SK-N-SH treated with all-trans-retinoic acid at 6 μM for 48 hours (cell line): ENCODE measurements at regions not wholly inside any gene's neighbourhood (a gene's known extent, or its start where the extent isn't known, plus 50 kb on each side); places are given as distances from the start of the nearest gene placed in this dataset.

Source experiments
- ATAC-seq: fragments of 200-7000 bp; cut with Tn5 transposase; 3 replicates; pipeline ENCODE4 v1.9.1; 2020; ENCODE audit warnings: mild to moderate bottlenecking, moderate library complexity
- BACH2 ChIP-seq: fragments of 250-450 bp; sonication (Bioruptor Pico); IDR thresholded peaks from 2 replicates; pipeline ENCODE4 v1.9.0; 2021; ENCODE audit warnings: mild to moderate bottlenecking, borderline replicate concordance
- CREB5 ChIP-seq: fragments of 250-450 bp; sonication (Bioruptor Pico); IDR thresholded peaks from 2 replicates; pipeline ENCODE4 v1.5.1; 2020; ENCODE audit warnings: low read depth, mild to moderate bottlenecking, moderate library complexity
- CSDC2 ChIP-seq: fragments of 250-450 bp; sonication (Bioruptor Pico); IDR thresholded peaks from 2 replicates; pipeline ENCODE4 v1.5.0; 2020; ENCODE audit warnings: mild to moderate bottlenecking, moderate library complexity
- ESRRG ChIP-seq: fragments of 250-450 bp; sonication (Bioruptor Pico); IDR thresholded peaks from 2 replicates; pipeline ENCODE4 v1.6.1; 2021; ENCODE audit warnings: mild to moderate bottlenecking
- GLIS3 ChIP-seq: fragments of 250-450 bp; sonication (Bioruptor Pico); IDR thresholded peaks from 2 replicates; pipeline ENCODE4 v1.5.0; 2020; ENCODE audit warnings: mild to moderate bottlenecking, moderate library complexity
- ISL1 ChIP-seq: fragments of 250-450 bp; sonication (Bioruptor Pico); IDR thresholded peaks from 2 replicates; pipeline ENCODE4 v2.1.2; 2022; ENCODE audit warnings: mild to moderate bottlenecking, moderate library complexity
- OSR1 ChIP-seq: fragments of 250-450 bp; sonication (Bioruptor Pico); IDR thresholded peaks from 2 replicates; pipeline ENCODE4 v1.8.0; 2022; ENCODE audit warnings: moderate library complexity, mild to moderate bottlenecking, inconsistent platforms
- PATZ1 ChIP-seq: fragments of 250-450 bp; sonication (Bioruptor Pico); IDR thresholded peaks from 2 replicates; pipeline ENCODE4 v1.8.0; 2020; ENCODE audit warnings: mild to moderate bottlenecking, moderate library complexity, borderline replicate concordance
- RARB ChIP-seq: fragments of 250-450 bp; sonication (Bioruptor Pico); IDR thresholded peaks from 2 replicates; pipeline ENCODE4 v1.8.0; 2021; ENCODE audit warnings: mild to moderate bottlenecking, moderate library complexity
- SNAI2 ChIP-seq: fragments of 250-450 bp; sonication (Bioruptor Pico); IDR thresholded peaks from 2 replicates; pipeline ENCODE4 v1.5.0; 2020; ENCODE audit warnings: mild to moderate bottlenecking, moderate library complexity
- TCF4 ChIP-seq: fragments of 250-450 bp; sonication (Bioruptor Pico); IDR thresholded peaks from 2 replicates; pipeline ENCODE4 v1.8.0; 2021; ENCODE audit warnings: mild to moderate bottlenecking, moderate library complexity, borderline replicate concordance
- TOX ChIP-seq: fragments of 250-450 bp; sonication (Bioruptor Pico); IDR thresholded peaks from 2 replicates; pipeline ENCODE4 v1.8.0; 2021; ENCODE audit warnings: mild to moderate bottlenecking, moderate library complexity, borderline replicate concordance
- TSHZ2 ChIP-seq: fragments of 250-450 bp; sonication (Bioruptor Pico); IDR thresholded peaks from 2 replicates; pipeline ENCODE4 v1.5.0; 2020; ENCODE audit warnings: mild to moderate bottlenecking, moderate library complexity
- ZC3H10 ChIP-seq: fragments of 250-450 bp; sonication (Bioruptor Pico); IDR thresholded peaks from 2 replicates; pipeline ENCODE4 v1.5.1; 2021; ENCODE audit warnings: mild to moderate bottlenecking, moderate library complexity
- ZFP3 ChIP-seq: fragments of 250-450 bp; sonication (Bioruptor Pico); IDR thresholded peaks from 2 replicates; pipeline ENCODE4 v1.5.0; 2020; ENCODE audit warnings: mild to moderate bottlenecking, moderate library complexity
- ZFP30 ChIP-seq: fragments of 450-650 bp; formaldehyde crosslinking; IDR thresholded peaks from 2 replicates; pipeline ENCODE4 v1.5.0; 2022; ENCODE audit warnings: mild to moderate bottlenecking, moderate library complexity
- ZNF565 ChIP-seq: fragments of 450-650 bp; formaldehyde crosslinking; conservative IDR thresholded peaks from 2 replicates; pipeline ENCODE4 v1.5.0; 2020; ENCODE audit warnings: low read depth, mild to moderate bottlenecking, moderate library complexity
- ZNF8 ChIP-seq: fragments of 450-650 bp; formaldehyde crosslinking; IDR thresholded peaks from 2 replicates; pipeline ENCODE4 v1.5.0; 2020; ENCODE audit warnings: mild to moderate bottlenecking, moderate library complexity
- TF ChIP-seq, protein P1 (sequence below): fragments of 250-450 bp; sonication (Bioruptor Pico); IDR thresholded peaks from 2 replicates; pipeline ENCODE4 v1.5.1; 2021; ENCODE audit warnings: mild to moderate bottlenecking, moderate library complexity

- peak; percentile 87 for ATAC-seq
- no peak for TF ChIP-seq TCF4 (CRISPR knock-in tag)
- TF ChIP-seq TOX (CRISPR knock-in tag) = no peak
- TF ChIP-seq ZFP3 (CRISPR knock-in tag) = no peak
- no peak for TF ChIP-seq RARB (CRISPR knock-in tag)
- no peak for TF ChIP-seq ISL1
- TF ChIP-seq CREB5 (CRISPR knock-in tag) = no peak
- TF ChIP-seq, all 23 proteins: peak for 0
Observed at GRCh38 chr7:46131916-46132795, 211.1 kb upstream of the IGFBP3 start.

GRCh38 chr7:46129831-46130230 lies 208.8 kb upstream of the IGFBP3 start:
- peak; percentile 86 for ATAC-seq
- TF ChIP-seq ZNF565 (CRISPR knock-in tag) (no peak), CREB5 (CRISPR knock-in tag) (no peak), CSDC2 (no peak), GLIS3 (no peak), BACH2 (no peak), ZC3H10 (CRISPR knock-in tag) (no peak), SNAI2 (no peak)

DNA sequence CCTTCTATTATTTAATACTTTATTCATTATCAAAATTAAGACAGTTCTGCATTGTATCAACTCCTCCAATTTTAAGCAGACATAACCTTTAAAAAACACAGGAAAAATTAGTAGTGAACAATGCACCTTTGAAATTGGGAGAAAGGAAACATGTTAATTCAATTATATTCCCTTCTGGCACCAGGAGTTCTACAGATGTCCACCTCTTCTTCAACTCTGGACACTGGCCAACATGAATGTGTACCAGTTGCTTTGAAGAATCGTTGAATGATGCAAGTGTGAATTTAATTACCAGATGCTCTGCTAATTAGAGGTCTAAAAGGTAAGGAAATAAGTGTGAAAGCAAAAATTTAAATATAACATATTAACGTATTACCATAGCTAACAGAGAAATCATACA lies 206.7 kb upstream of the IGFBP3 start:
- TF ChIP-seq ZFP30 (CRISPR knock-in tag) (no peak), TSHZ2 (CRISPR knock-in tag) (no peak), OSR1 (CRISPR knock-in tag) (no peak), ZNF8 (CRISPR knock-in tag) (no peak), ESRRG (CRISPR knock-in tag) (no peak)
- no peak for ATAC-seq

DNA sequence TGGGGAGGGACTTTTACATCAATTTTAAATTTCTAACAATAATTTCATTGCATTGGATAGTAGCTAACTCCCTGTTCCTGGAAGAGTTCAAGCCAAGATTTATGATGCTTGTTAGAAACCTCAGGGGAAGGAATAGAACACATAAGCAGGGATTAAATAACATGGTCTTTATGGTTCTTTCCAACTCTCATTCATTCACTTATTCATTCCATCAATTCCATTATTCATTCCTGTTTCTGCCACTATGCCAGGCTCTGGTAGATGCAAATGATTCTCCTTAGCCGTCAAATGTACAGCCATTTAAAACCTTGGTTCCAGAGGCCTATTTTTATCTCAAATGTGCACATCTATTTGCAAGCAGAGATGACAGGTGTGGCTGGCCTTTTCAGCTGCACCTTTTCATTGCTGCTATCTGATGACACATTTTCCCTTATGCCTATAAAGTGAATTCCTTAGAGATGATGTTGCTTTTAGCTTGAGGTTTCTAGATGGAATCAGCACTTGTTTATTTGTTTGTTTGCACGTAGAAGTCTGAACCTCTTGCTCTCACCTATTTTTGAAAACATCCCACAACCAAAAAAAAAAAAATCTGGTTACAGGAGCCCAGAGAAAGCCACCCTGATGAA lies 205.7 kb upstream of the IGFBP3 start:
- TF ChIP-seq, protein P1, sequence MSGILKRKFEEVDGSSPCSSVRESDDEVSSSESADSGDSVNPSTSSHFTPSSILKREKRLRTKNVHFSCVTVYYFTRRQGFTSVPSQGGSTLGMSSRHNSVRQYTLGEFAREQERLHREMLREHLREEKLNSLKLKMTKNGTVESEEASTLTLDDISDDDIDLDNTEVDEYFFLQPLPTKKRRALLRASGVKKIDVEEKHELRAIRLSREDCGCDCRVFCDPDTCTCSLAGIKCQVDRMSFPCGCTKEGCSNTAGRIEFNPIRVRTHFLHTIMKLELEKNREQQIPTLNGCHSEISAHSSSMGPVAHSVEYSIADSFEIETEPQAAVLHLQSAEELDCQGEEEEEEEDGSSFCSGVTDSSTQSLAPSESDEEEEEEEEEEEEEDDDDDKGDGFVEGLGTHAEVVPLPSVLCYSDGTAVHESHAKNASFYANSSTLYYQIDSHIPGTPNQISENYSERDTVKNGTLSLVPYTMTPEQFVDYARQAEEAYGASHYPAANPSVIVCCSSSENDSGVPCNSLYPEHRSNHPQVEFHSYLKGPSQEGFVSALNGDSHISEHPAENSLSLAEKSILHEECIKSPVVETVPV (CRISPR knock-in tag) = no peak
- TF ChIP-seq ESRRG (CRISPR knock-in tag) = no peak
- TF ChIP-seq PATZ1 (CRISPR knock-in tag) = no peak
- TF ChIP-seq ZC3H10 (CRISPR knock-in tag) = no peak
- no peak for TF ChIP-seq TCF4 (CRISPR knock-in tag)

More for the DNA sequence above, 205.7 kb upstream of the IGFBP3 start:
- ATAC-seq = no peak
